HEK293 (cell line): ENCODE measurements at regions not wholly inside any gene's neighbourhood (a gene's known extent, or its start where the extent isn't known, plus 50 kb on each side); places are given as distances from the start of the nearest gene placed in this dataset.

Experiments
- CTCF ChIA-PET: fragments of 350-600 bp; formaldehyde crosslinking; extraction: SDS; loops from one replicate; lab custom pipeline; 2021; ENCODE audit warnings: antibody characterized with exemption; lab: Yijun Ruan, JAX
- POLR2A ChIA-PET: fragments of 300-600 bp; formaldehyde crosslinking; extraction: SDS; loops from one replicate; lab custom pipeline; 2020; ENCODE audit warnings: antibody characterized with exemption, inconsistent platforms; lab: Yijun Ruan, JAX
- H3K27ac ChIP-seq: fragments of 200-500 bp; sonication (Bioruptor generic); 2 replicates; pipeline ENCODE4 v1.5.1; 2014; ENCODE audit warnings: low read depth, low read length, control low read depth, inconsistent platforms; ENCODE audit errors: extremely low read depth
- H3K36me3 ChIP-seq, 2 experiments: fragments of 200-500 bp in 1 of 2; sonication (Bioruptor generic) in 1 of 2; 1 replicate in 1 of 2; 2 replicates in 1 of 2; pipeline ENCODE4 v1.5.1; 2014 to 2017; ENCODE audit warnings: inconsistent platforms in 2 of 2, low read length in 2 of 2; ENCODE audit not compliant: control insufficient read depth in 2 of 2, insufficient read depth in 1 of 2
- H3K4me1 ChIP-seq: fragments of 200-500 bp; sonication (Bioruptor generic); 2 replicates; pipeline ENCODE4 v1.5.1; 2014; ENCODE audit warnings: mild to moderate bottlenecking, low read length, inconsistent platforms; ENCODE audit not compliant: control insufficient read depth, insufficient read depth
- H3K4me3 ChIP-seq: 2 replicates; pipeline ENCODE4 v1.5.1; 2011; ENCODE audit warnings: low read depth, mild to moderate bottlenecking, control low read depth, low read length, moderate library complexity
- H3K9me3 ChIP-seq: fragments of 200-500 bp; sonication (Bioruptor generic); 2 replicates; pipeline ENCODE4 v1.5.1; 2014; ENCODE audit warnings: low read depth, low read length, inconsistent platforms; ENCODE audit not compliant: control insufficient read depth, insufficient read depth
- BCL6B ChIP-seq: fragments of 450-650 bp; formaldehyde crosslinking; IDR thresholded peaks from 2 replicates; pipeline ENCODE4 v1.5.1; 2017; ENCODE audit warnings: missing biosample characterization, missing genetic modification characterization
- FEZF1 ChIP-seq: fragments of 450-650 bp; formaldehyde crosslinking; IDR thresholded peaks from 2 replicates; pipeline ENCODE4 v1.5.1; 2016; ENCODE audit warnings: missing biosample characterization, missing genetic modification characterization
- SP3 ChIP-seq: fragments of 450-650 bp; formaldehyde crosslinking; IDR thresholded peaks from 2 replicates; pipeline ENCODE4 v1.5.1; 2016; ENCODE audit warnings: missing biosample characterization, missing genetic modification characterization
- TCF7L2 ChIP-seq: IDR thresholded peaks from 2 replicates; pipeline ENCODE4 v1.6.1; 2011; ENCODE audit warnings: low read depth, mild to moderate bottlenecking, inconsistent platforms, low read length, moderate library complexity, borderline replicate concordance
- YY1 ChIP-seq: fragments of 450-650 bp; formaldehyde crosslinking; IDR thresholded peaks from 2 replicates; pipeline ENCODE4 v1.5.1; 2018; ENCODE audit warnings: missing biosample characterization, missing genetic modification characterization
- ZBTB1 ChIP-seq: fragments of 450-650 bp; formaldehyde crosslinking; IDR thresholded peaks from 2 replicates; pipeline ENCODE4 v1.5.1; 2016; ENCODE audit warnings: missing biosample characterization, missing genetic modification characterization
- ZBTB49 ChIP-seq: fragments of 450-650 bp; formaldehyde crosslinking; IDR thresholded peaks from 2 replicates; pipeline ENCODE4 v1.5.1; 2016; ENCODE audit warnings: missing biosample characterization, missing genetic modification characterization, low read depth
- ZNF148 ChIP-seq: fragments of 450-650 bp; formaldehyde crosslinking; IDR thresholded peaks from 2 replicates; pipeline ENCODE4 v1.5.0; 2017; ENCODE audit warnings: missing biosample characterization, missing genetic modification characterization, borderline replicate concordance
- ZNF26 ChIP-seq: fragments of 450-650 bp; formaldehyde crosslinking; IDR thresholded peaks from 2 replicates; pipeline ENCODE4 v1.5.1; 2016; ENCODE audit warnings: missing biosample characterization, missing genetic modification characterization
- ZNF266 ChIP-seq: fragments of 450-650 bp; formaldehyde crosslinking; IDR thresholded peaks from 2 replicates; pipeline ENCODE4 v1.5.1; 2016; ENCODE audit warnings: missing biosample characterization, missing genetic modification characterization, low read depth
- ZNF341 ChIP-seq: fragments of 450-650 bp; formaldehyde crosslinking; IDR thresholded peaks from 2 replicates; pipeline ENCODE4; 2016; ENCODE audit warnings: low read depth, missing biosample characterization, missing genetic modification characterization
- ZNF394 ChIP-seq: fragments of 450-650 bp; formaldehyde crosslinking; IDR thresholded peaks from 2 replicates; pipeline ENCODE4 v1.5.1; 2016; ENCODE audit warnings: missing biosample characterization, missing genetic modification characterization, mild to moderate bottlenecking, moderate library complexity, borderline replicate concordance
- ZNF433 ChIP-seq: fragments of 450-650 bp; formaldehyde crosslinking; IDR thresholded peaks from 2 replicates; pipeline ENCODE4 v1.5.1; 2016; ENCODE audit warnings: missing biosample characterization, missing genetic modification characterization, low read depth
- ZNF48 ChIP-seq: fragments of 450-650 bp; formaldehyde crosslinking; IDR thresholded peaks from 2 replicates; pipeline ENCODE4 v1.5.1; 2016; ENCODE audit warnings: missing biosample characterization, missing genetic modification characterization
- ZNF510 ChIP-seq: fragments of 450-650 bp; formaldehyde crosslinking; IDR thresholded peaks from 2 replicates; pipeline ENCODE4 v1.5.1; 2018; ENCODE audit warnings: mild to moderate bottlenecking, missing genetic modification characterization, missing biosample characterization; ENCODE audit not compliant: insufficient replicate concordance
- ZNF530 ChIP-seq: fragments of 450-650 bp; formaldehyde crosslinking; IDR thresholded peaks from 2 replicates; pipeline ENCODE4 v1.5.1; 2016; ENCODE audit warnings: low read depth, missing biosample characterization, missing genetic modification characterization
- ZNF555 ChIP-seq: fragments of 450-650 bp; formaldehyde crosslinking; conservative IDR thresholded peaks from 2 replicates; pipeline ENCODE4 v1.5.1; 2017; ENCODE audit warnings: missing biosample characterization, mild to moderate bottlenecking, missing genetic modification characterization, inconsistent platforms
- ZNF600 ChIP-seq: fragments of 450-650 bp; formaldehyde crosslinking; IDR thresholded peaks from 2 replicates; pipeline ENCODE4 v1.5.1; 2016; ENCODE audit warnings: missing biosample characterization, missing genetic modification characterization
- ZNF658 ChIP-seq: fragments of 450-650 bp; formaldehyde crosslinking; IDR thresholded peaks from 2 replicates; pipeline ENCODE4; 2016; ENCODE audit warnings: missing biosample characterization, missing genetic modification characterization
- ZNF660 ChIP-seq: fragments of 450-650 bp; IDR thresholded peaks from 2 replicates; pipeline ENCODE4 v1.5.1; 2018; ENCODE audit warnings: missing biosample characterization, mild to moderate bottlenecking, missing genetic modification characterization
- ZNF768 ChIP-seq: fragments of 450-650 bp; formaldehyde crosslinking; IDR thresholded peaks from 2 replicates; pipeline ENCODE4 v1.5.1; 2018; ENCODE audit warnings: missing biosample characterization, mild to moderate bottlenecking, missing genetic modification characterization
- ZNF830 ChIP-seq: fragments of 450-650 bp; IDR thresholded peaks from 2 replicates; pipeline ENCODE4 v1.5.0; 2018; ENCODE audit warnings: missing biosample characterization, missing genetic modification characterization, low read depth, mild to moderate bottlenecking, moderate library complexity
- ZXDB ChIP-seq: fragments of 450-650 bp; formaldehyde crosslinking; IDR thresholded peaks from 2 replicates; pipeline ENCODE4 v1.5.1; 2016; ENCODE audit warnings: missing biosample characterization, missing genetic modification characterization

GRCh38 chr10:10663622-10664021, 354.1 kb upstream of the CELF2 start:
- ChIA-PET POLR2A (no interaction called here), CTCF (interaction anchor here (0.6 kb wide), 1 partner anchor 107 kb away, joined by 3 read pairs; no protein-coding TSS in a partner anchor)
- Histone ChIP-seq H3K9me3 (no peaks in the 10 kb centered on the region), H3K27ac (no peak overlapping the region), H3K4me1 (peaks cover 2% of the 10 kb centered on the region), H3K36me3 (no peaks in the 10 kb centered on the region), H3K4me3 (no peak overlapping the region)
- no peak for TF ChIP-seq ZBTB1 (tag by site-specific recombination)
- no peak for TF ChIP-seq ZNF341 (tag by site-specific recombination)
- no peak for TF ChIP-seq BCL6B (tag by site-specific recombination)
- no peak for TF ChIP-seq ZNF433
- no peak for TF ChIP-seq ZNF660 (tag by site-specific recombination)
- TF ChIP-seq ZNF394 (tag by site-specific recombination): no peak
- TF ChIP-seq ZXDB (tag by site-specific recombination): no peak
- TF ChIP-seq ZNF768: no peak
- TF ChIP-seq FEZF1 (tag by site-specific recombination): no peak
- TF ChIP-seq ZNF830 (tag by site-specific recombination): no peak
- no peak for TF ChIP-seq SP3 (tag by site-specific recombination)

- H3K4me3 ChIP-seq: no peak overlapping the region
- CTCF ChIA-PET: no interaction called here
- no peak overlapping the region for H3K27ac ChIP-seq
- no peak for TF ChIP-seq TCF7L2
- TF ChIP-seq, all 188 proteins: peak for 0
- POLR2A ChIA-PET: no interaction called here
- no peaks in the 10 kb centered on the region for H3K9me3 ChIP-seq
- H3K4me1 ChIP-seq: no peaks in the 10 kb centered on the region; the same call in 1 of the 2 replicates
- H3K36me3 ChIP-seq: no peaks in the 10 kb centered on the region
Observed at GRCh38 chr10:10665750-10666149, 351.9 kb upstream of the CELF2 start.

- ChIA-PET CTCF (interaction anchor here (0.7 to 1.3 kb wide), 2 partner anchors 10 to 106 kb away, joined by 3 to 4 read pairs; no protein-coding TSS in a partner anchor), POLR2A (no interaction called here)
- Histone ChIP-seq H3K27ac (no peak overlapping the region), H3K4me1 (no peaks in the 10 kb centered on the region; the same call in 1 of the 2 replicates), H3K36me3 (no peaks in the 10 kb centered on the region), H3K9me3 (no peaks in the 10 kb centered on the region), H3K4me3 (no peak overlapping the region)
- TF ChIP-seq YY1 (tag by site-specific recombination): no peak
- TF ChIP-seq ZBTB49 (tag by site-specific recombination): no peak
- no peak for TF ChIP-seq ZNF510
- no peak for TF ChIP-seq ZNF658 (tag by site-specific recombination)
- TF ChIP-seq SP3 (tag by site-specific recombination): no peak
- no peak for TF ChIP-seq ZNF26 (tag by site-specific recombination)
- TF ChIP-seq ZNF148 (tag by site-specific recombination): no peak
- no peak for TF ChIP-seq ZNF48 (tag by site-specific recombination)
- no peak for TF ChIP-seq ZNF530
- no peak for TF ChIP-seq ZNF555 (tag by site-specific recombination)
- TF ChIP-seq ZNF266 (tag by site-specific recombination): no peak
- TF ChIP-seq ZNF600 (tag by site-specific recombination): no peak
Observed at GRCh38 chr10:10667466-10667865, 350.2 kb upstream of the CELF2 start.
